ENCODE measurements at regions not wholly inside any gene's neighbourhood (a gene's known extent, or its start where the extent isn't known, plus 50 kb on each side); places are given as distances from the start of the nearest gene placed in this dataset.
A peak's percentile ranks its signal among the peaks of the same experiment; 100 is the strongest.

DNA sequence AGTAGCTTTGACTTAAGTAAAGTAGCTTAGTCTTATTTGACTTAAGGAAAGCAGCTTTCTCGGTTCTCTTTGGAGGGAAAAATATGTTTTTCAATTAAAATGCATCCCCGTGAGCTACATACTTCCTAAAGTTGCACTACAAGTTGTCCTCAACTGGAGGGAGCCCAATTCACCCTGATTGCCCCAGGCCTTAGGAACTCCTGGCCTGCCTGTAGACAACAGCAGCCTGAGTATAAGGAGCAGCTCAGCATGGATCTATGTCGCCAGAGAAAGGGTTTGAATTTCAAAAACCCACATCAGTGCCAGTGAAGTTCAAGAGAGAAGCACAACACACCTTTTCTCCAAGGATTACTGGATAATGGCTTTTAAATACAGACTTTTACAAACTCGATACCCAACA lies 772.0 kb downstream of the TNS3 start:
- TF ChIP-seq, protein P1, sequence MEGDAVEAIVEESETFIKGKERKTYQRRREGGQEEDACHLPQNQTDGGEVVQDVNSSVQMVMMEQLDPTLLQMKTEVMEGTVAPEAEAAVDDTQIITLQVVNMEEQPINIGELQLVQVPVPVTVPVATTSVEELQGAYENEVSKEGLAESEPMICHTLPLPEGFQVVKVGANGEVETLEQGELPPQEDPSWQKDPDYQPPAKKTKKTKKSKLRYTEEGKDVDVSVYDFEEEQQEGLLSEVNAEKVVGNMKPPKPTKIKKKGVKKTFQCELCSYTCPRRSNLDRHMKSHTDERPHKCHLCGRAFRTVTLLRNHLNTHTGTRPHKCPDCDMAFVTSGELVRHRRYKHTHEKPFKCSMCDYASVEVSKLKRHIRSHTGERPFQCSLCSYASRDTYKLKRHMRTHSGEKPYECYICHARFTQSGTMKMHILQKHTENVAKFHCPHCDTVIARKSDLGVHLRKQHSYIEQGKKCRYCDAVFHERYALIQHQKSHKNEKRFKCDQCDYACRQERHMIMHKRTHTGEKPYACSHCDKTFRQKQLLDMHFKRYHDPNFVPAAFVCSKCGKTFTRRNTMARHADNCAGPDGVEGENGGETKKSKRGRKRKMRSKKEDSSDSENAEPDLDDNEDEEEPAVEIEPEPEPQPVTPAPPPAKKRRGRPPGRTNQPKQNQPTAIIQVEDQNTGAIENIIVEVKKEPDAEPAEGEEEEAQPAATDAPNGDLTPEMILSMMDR (conservative IDR thresholded peaks at IDR 0.05; ENCODE audit: low read depth, low read length) = no peak
- no peak overlapping the region for H3K4me3 ChIP-seq (ENCODE audit: low read depth, low read length)
- no peak for DNase-seq (ENCODE audit: low read depth)

DNA sequence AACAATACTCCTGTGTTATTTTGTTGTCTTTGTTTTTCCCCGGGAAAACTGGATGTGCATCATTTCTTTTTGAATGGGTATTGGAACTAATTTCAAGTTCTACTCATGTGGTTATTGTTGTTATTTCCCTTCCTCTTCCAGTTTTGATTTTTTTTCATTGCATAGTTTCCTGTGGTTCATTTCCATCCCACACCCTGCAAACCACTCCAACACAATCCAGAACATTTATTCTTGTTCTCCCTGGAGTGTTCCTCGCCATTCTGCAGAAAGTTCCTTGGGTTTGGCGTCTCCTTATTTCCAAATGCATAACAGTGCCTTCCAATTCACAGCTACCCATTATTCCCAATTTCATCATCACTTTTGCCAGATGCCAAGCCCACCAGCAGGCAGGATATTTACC lies 775.1 kb downstream of the TNS3 start:
- TF ChIP-seq, protein P1 (conservative IDR thresholded peaks at IDR 0.05; ENCODE audit: low read depth, low read length) = no peak
- no peak overlapping the region for H3K4me3 ChIP-seq (ENCODE audit: low read depth, low read length)
- DNase-seq (ENCODE audit: low read depth) = no peak

DNA sequence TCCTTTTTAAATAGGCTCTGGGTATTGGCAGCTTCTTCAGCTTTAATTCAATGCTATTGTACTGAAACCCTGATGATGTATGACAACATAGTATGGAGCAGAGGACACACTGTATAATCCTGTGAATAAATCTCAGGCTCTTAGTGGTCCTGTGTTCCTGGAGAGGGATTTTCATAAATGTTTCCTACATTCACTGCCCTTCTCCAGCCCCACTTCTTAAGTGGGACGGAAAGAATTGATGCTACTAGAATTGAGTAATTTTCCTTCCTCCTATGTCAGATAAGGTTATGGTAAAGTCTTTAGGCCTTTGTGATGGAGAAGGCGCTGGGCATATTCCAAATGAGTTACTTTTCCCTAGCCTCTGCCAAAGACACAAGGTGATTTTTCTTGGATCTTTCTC lies 779.4 kb downstream of the TNS3 start:
- TF ChIP-seq, protein P1 (conservative IDR thresholded peaks at IDR 0.05; ENCODE audit: low read depth, low read length) = no peak
- no peak for DNase-seq (ENCODE audit: low read depth)
- H3K4me3 ChIP-seq (ENCODE audit: low read depth, low read length) = no peak overlapping the region

- TF ChIP-seq, protein P1 (conservative IDR thresholded peaks at IDR 0.05; ENCODE audit: low read depth, low read length) = no peak
- H3K4me3 ChIP-seq (ENCODE audit: low read depth, low read length) = no peak overlapping the region
- DNase-seq (ENCODE audit: low read depth) = no peak
Observed at GRCh38 chr7:46791188-46791587, 790.7 kb downstream of the TNS3 start.

DNA sequence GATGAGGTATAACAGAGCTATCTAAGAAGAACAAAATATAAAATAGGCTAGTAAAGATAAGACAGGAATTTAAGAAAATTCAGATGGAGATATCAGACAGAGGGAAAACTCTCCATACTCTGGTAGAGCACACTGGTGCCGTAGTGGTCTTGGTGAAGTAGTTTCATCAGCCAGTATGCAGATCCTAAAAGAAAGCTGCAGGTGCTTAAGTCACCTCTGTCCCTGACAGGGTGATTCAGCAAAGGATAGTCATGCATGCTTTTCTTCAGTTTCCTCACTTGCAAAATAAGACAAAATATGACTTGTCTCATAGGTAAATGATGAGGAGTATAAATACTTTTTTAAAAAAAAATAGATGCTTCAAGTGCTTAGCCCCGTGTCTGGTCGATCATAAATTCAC lies 794.9 kb downstream of the TNS3 start:
- TF ChIP-seq, protein P1 (conservative IDR thresholded peaks at IDR 0.05; ENCODE audit: low read depth, low read length) = no peak
- no peak overlapping the region for H3K4me3 ChIP-seq (ENCODE audit: low read depth, low read length)
- no peak for DNase-seq (ENCODE audit: low read depth)

DNA sequence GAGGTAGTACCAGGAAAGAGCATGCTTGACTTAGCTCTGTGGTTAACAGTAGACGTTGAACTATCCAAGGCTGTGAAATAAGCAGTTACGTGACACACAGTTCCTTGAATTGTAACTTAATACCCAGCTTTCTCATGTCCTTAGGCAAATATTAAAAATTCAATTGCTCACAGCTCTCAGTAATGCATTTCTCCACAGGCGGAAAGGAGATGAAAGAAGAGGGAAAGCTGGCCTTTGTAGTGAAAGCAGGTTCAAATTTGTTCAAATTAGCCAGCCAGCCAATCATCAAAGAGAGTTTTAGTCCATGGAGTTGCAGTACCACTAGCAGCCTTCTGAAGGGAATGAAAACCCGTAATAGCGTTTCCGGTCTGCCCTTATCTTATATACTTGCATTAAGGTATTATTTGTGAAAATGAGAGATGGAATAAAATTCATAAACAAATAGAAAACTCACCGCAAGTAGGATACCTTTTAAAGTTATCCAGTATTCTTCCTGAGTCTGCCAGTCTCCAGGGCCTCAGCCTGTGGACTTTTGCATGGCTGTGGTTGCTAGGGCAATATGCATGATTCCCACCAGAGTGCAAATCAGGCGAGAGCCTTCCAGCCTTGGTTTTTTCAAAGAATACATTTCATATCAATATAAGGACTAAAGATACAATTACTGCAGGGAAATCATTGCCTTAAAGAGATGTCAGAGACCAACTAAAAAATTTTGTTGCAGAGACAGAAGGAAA lies 795.5 kb downstream of the TNS3 start:
- DNase-seq (ENCODE audit: low read depth) = peak; percentile 82

More for the DNA sequence above, 795.5 kb downstream of the TNS3 start:
- H3K4me3 ChIP-seq (ENCODE audit: low read depth, low read length) = no peak overlapping the region
- TF ChIP-seq, protein P1 (conservative IDR thresholded peaks at IDR 0.05; ENCODE audit: low read depth, low read length) = peak; percentile 40
